Liver (tissue), 8 donors: ENCODE measurements at regions not wholly inside any gene's neighbourhood (a gene's known extent, or its start where the extent isn't known, plus 50 kb on each side); places are given as distances from the start of the nearest gene placed in this dataset.

Experiments used
- DNase-seq: peaks from one replicate; pipeline ENCODE4 v3.0.0-alpha.2; 2017; ENCODE audit warnings: low spot score
- H3K27ac ChIP-seq, 2 donors: one replicate each; pipeline ENCODE4 v1.7.0; 2013; ENCODE audit warnings: inconsistent platforms in 2 of 2, low read length in 2 of 2, control low read depth in 1 of 2, low read depth in 1 of 2, mild to moderate bottlenecking in 1 of 2
- H3K27me3 ChIP-seq, 4 donors: one replicate each; pipeline versions ENCODE4 v1.6.1 to v1.7.0; 2013; ENCODE audit warnings: low read length in 3 of 4, inconsistent platforms in 1 of 4, mild to moderate bottlenecking in 1 of 4, moderate library complexity in 1 of 4; ENCODE audit not compliant: control insufficient read depth in 4 of 4, insufficient read depth in 4 of 4
- H3K36me3 ChIP-seq, 4 donors: one replicate each; pipeline versions ENCODE4 v1.6.1 to v1.7.0; 2013; ENCODE audit warnings: low read length in 3 of 4, mild to moderate bottlenecking in 3 of 4, low read depth in 1 of 4, moderate library complexity in 1 of 4; ENCODE audit not compliant: control insufficient read depth in 4 of 4, insufficient read depth in 3 of 4
- H3K4me1 ChIP-seq, 4 donors: one replicate each; pipeline versions ENCODE4 v1.6.1 to v1.7.0; 2013; ENCODE audit warnings: low read length in 3 of 4, mild to moderate bottlenecking in 3 of 4, moderate library complexity in 1 of 4; ENCODE audit not compliant: control insufficient read depth in 4 of 4, insufficient read depth in 4 of 4
- H3K4me3 ChIP-seq, 3 donors: one replicate each; pipeline versions ENCODE4 v1.6.1 to v1.7.0; 2013; ENCODE audit warnings: low read length in 3 of 3, control low read depth in 1 of 3, low read depth in 1 of 3, mild to moderate bottlenecking in 1 of 3
- H3K9ac ChIP-seq, 2 donors: one replicate each; pipeline ENCODE4 v1.7.0; 2013; ENCODE audit warnings: low read length in 2 of 2, mild to moderate bottlenecking in 2 of 2, moderate library complexity in 2 of 2, control low read depth in 1 of 2, low read depth in 1 of 2
- H3K9me3 ChIP-seq, 4 donors: one replicate each; pipeline versions ENCODE4 v1.6.1 to v1.7.0; 2013; ENCODE audit warnings: low read length in 3 of 4; ENCODE audit not compliant: control insufficient read depth in 4 of 4
- ATF3 ChIP-seq: IDR thresholded peaks from 2 replicates; pipeline ENCODE4 v1.6.1; 2016; ENCODE audit warnings: antibody characterized with exemption
- EGR1 ChIP-seq, 2 donors: IDR thresholded peaks; 2 replicates each; pipeline ENCODE4 v1.6.1; 2016 to 2018; ENCODE audit warnings: antibody characterized with exemption in 2 of 2, low read depth in 2 of 2
- FOXA1 ChIP-seq: IDR thresholded peaks from 2 replicates; pipeline ENCODE4 v1.6.1; 2016; ENCODE audit warnings: antibody characterized with exemption
- FOXA2 ChIP-seq: IDR thresholded peaks from 2 replicates; pipeline ENCODE4 v1.6.1; 2016; ENCODE audit warnings: antibody characterized with exemption
- GABPA ChIP-seq, 2 donors: IDR thresholded peaks in 1 of 2; conservative IDR thresholded peaks in 1 of 2; 2 replicates each; pipeline ENCODE4 v1.6.1; 2016; ENCODE audit warnings: antibody characterized with exemption in 2 of 2, mild to moderate bottlenecking in 1 of 2, moderate library complexity in 1 of 2
- HNF4G ChIP-seq: IDR thresholded peaks from 2 replicates; pipeline ENCODE4 v1.6.1; 2016; ENCODE audit warnings: antibody characterized with exemption
- JUND ChIP-seq, 2 donors: IDR thresholded peaks; 2 replicates each; pipeline ENCODE4 v1.6.1; 2016; ENCODE audit warnings: antibody characterized with exemption in 2 of 2
- NR2F2 ChIP-seq: IDR thresholded peaks from 2 replicates; pipeline ENCODE4 v1.6.1; 2016; ENCODE audit warnings: antibody characterized with exemption
- RAD21 ChIP-seq, 2 donors: IDR thresholded peaks; 2 replicates each; pipeline ENCODE4 v1.6.1; 2016; ENCODE audit warnings: antibody characterized with exemption in 2 of 2, mild to moderate bottlenecking in 2 of 2
- RXRA ChIP-seq, 2 donors: IDR thresholded peaks; 2 replicates each; pipeline ENCODE4 v1.6.1; 2017 to 2018; ENCODE audit warnings: antibody characterized with exemption in 2 of 2, mild to moderate bottlenecking in 1 of 2
- SP1 ChIP-seq: IDR thresholded peaks from 2 replicates; pipeline ENCODE4 v1.6.1; 2018; ENCODE audit warnings: antibody characterized with exemption, mild to moderate bottlenecking
- TAF1 ChIP-seq: conservative IDR thresholded peaks from 2 replicates; pipeline ENCODE4 v1.6.1; 2016; ENCODE audit warnings: antibody characterized with exemption, mild to moderate bottlenecking
- YY1 ChIP-seq: IDR thresholded peaks from 2 replicates; pipeline ENCODE4 v1.6.1; 2016; ENCODE audit warnings: antibody characterized with exemption, mild to moderate bottlenecking
- WGBS: extraction: QIAGEN DNeasy Blood & Tissue Kit; methylation state at CpG from one replicate; pipeline ENCODE4 v1.1.7; 2013; 5-methylcytosine and 5-hydroxymethylcytosine counted together
- TF ChIP-seq, protein P1 (sequence below): IDR thresholded peaks from 2 replicates; pipeline ENCODE4 v1.6.1; 2016; ENCODE audit warnings: antibody characterized with exemption
- TF ChIP-seq, protein P2 (sequence below): fragments of 150-350 bp; IDR thresholded peaks from 2 replicates; pipeline ENCODE4 v1.5.1; 2017; ENCODE audit warnings: improper control_type of control experiment, low read depth, low read length; ENCODE audit not compliant: missing input control
- TF ChIP-seq, protein P3 (sequence below): IDR thresholded peaks from 2 replicates; pipeline ENCODE4 v1.6.1; 2016; ENCODE audit warnings: antibody characterized with exemption
- donor health status: healthy.
- donor health status: healthy.
- donor health status: healthy.
- donor health status: healthy.
- donor health status: healthy.

- TF ChIP-seq EGR1 (IDR thresholded peaks at IDR 0.05; ENCODE audit: low read depth in 2 of 2) (no peak), NR2F2 (no peak), JUND (IDR thresholded peaks at IDR 0.05) (no peak), HNF4G (no peak), GABPA (IDR thresholded peaks at IDR 0.05 in 1 of 2, conservative IDR thresholded peaks at IDR 0.05 in 1 of 2) (no peak), TAF1 (no peak), ATF3 (no peak), RXRA (IDR thresholded peaks at IDR 0.05) (no peak), RAD21 (IDR thresholded peaks at IDR 0.05) (no peak), SP1 (no peak), FOXA1 (no peak), YY1 (no peak), FOXA2 (no peak)
- TF ChIP-seq, protein P1, sequence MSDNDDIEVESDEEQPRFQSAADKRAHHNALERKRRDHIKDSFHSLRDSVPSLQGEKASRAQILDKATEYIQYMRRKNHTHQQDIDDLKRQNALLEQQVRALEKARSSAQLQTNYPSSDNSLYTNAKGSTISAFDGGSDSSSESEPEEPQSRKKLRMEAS = no peak
- TF ChIP-seq, protein P2, sequence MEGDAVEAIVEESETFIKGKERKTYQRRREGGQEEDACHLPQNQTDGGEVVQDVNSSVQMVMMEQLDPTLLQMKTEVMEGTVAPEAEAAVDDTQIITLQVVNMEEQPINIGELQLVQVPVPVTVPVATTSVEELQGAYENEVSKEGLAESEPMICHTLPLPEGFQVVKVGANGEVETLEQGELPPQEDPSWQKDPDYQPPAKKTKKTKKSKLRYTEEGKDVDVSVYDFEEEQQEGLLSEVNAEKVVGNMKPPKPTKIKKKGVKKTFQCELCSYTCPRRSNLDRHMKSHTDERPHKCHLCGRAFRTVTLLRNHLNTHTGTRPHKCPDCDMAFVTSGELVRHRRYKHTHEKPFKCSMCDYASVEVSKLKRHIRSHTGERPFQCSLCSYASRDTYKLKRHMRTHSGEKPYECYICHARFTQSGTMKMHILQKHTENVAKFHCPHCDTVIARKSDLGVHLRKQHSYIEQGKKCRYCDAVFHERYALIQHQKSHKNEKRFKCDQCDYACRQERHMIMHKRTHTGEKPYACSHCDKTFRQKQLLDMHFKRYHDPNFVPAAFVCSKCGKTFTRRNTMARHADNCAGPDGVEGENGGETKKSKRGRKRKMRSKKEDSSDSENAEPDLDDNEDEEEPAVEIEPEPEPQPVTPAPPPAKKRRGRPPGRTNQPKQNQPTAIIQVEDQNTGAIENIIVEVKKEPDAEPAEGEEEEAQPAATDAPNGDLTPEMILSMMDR = no peak
- TF ChIP-seq, protein P3, sequence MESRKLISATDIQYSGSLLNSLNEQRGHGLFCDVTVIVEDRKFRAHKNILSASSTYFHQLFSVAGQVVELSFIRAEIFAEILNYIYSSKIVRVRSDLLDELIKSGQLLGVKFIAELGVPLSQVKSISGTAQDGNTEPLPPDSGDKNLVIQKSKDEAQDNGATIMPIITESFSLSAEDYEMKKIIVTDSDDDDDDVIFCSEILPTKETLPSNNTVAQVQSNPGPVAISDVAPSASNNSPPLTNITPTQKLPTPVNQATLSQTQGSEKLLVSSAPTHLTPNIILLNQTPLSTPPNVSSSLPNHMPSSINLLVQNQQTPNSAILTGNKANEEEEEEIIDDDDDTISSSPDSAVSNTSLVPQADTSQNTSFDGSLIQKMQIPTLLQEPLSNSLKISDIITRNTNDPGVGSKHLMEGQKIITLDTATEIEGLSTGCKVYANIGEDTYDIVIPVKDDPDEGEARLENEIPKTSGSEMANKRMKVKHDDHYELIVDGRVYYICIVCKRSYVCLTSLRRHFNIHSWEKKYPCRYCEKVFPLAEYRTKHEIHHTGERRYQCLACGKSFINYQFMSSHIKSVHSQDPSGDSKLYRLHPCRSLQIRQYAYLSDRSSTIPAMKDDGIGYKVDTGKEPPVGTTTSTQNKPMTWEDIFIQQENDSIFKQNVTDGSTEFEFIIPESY = no peak
- Histone ChIP-seq H3K36me3 (no peaks in the 10 kb centered on the region), H3K4me3 (no peak overlapping the region), H3K9me3 (no peaks in the 10 kb centered on the region), H3K9ac (no peak overlapping the region), H3K27me3 (peaks cover 0 to 10% (median 1%) of the 10 kb centered on the region in 4 donors), H3K27ac (no peak overlapping the region), H3K4me1 (no peaks in the 10 kb centered on the region)
- WGBS = 56% methylated on average over 5 of the region's 5 CpGs
- no peak for DNase-seq
Measured at GRCh38 chr22:27097506-27097905, 440.1 kb downstream of the MIAT start.

DNA sequence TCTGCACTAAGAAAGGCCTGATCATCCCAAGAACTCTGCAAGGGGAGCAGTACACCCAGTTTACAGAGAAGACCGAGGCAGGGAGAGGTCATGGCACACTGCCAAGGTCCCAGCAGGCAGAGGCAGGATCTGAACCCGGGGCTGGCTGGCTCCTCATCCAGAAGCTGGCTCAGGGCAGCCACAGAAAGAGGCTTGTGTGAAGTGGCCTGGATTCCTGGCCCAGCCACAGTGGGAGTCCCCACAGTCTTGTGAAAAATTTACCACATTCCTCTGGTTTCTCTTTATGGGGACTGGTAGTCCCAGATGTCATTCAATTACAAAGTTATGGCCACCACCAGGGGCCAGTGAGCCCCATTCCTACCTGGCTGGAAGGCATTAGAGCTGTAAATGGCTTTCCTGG is 440.5 kb downstream of the MIAT start:
- peaks cover 0 to 13% (median 1%) of the 10 kb centered on the region in 4 donors for H3K27me3 ChIP-seq
- TF ChIP-seq GABPA (IDR thresholded peaks at IDR 0.05 in 1 of 2, conservative IDR thresholded peaks at IDR 0.05 in 1 of 2) (no peak), TAF1 (no peak), FOXA2 (no peak)

More for the DNA sequence above, 440.5 kb downstream of the MIAT start:
- WGBS = 70% methylated on average over 2 of the region's 2 CpGs
- no peaks in the 10 kb centered on the region for H3K9me3 ChIP-seq
- H3K4me1 ChIP-seq = no peaks in the 10 kb centered on the region
- H3K4me3 ChIP-seq = no peak overlapping the region
- H3K27ac ChIP-seq = no peak overlapping the region
- no peak overlapping the region for H3K9ac ChIP-seq
- no peaks in the 10 kb centered on the region for H3K36me3 ChIP-seq
- DNase-seq = no peak
